Activated naive CD8-positive, alpha-beta T cell treated with anti-CD3 and anti-CD28 coated beads for 36 hours (primary cell): ENCODE measurements at regions not wholly inside any gene's neighbourhood (a gene's known extent, or its start where the extent isn't known, plus 50 kb on each side); places are given as distances from the start of the nearest gene placed in this dataset.
A peak's percentile ranks its signal among the peaks of the same experiment; 100 is the strongest.

Experiments used
- DNase-seq: peaks from one replicate; pipeline ENCODE4 v3.0.0; 2021
- H3K27ac Mint-ChIP-seq: one replicate; pipeline ENCODE4 v1.8.0; 2022; ENCODE audit warnings: mild to moderate bottlenecking, moderate library complexity, mixed read lengths
- H3K27me3 Mint-ChIP-seq: one replicate; pipeline ENCODE4 v1.8.0; 2022; ENCODE audit warnings: mild to moderate bottlenecking, mixed read lengths
- H3K36me3 Mint-ChIP-seq: one replicate; pipeline ENCODE4 v1.8.0; 2021; ENCODE audit warnings: mild to moderate bottlenecking, mixed read lengths
- H3K4me1 Mint-ChIP-seq: one replicate; pipeline ENCODE4 v1.8.0; 2021; ENCODE audit warnings: mixed read lengths
- H3K4me3 Mint-ChIP-seq: one replicate; pipeline ENCODE4 v1.8.0; 2022; ENCODE audit warnings: mild to moderate bottlenecking, moderate library complexity, mixed read lengths
- H3K9me3 Mint-ChIP-seq: one replicate; pipeline ENCODE4 v1.8.0; 2022; ENCODE audit warnings: mixed read lengths

- DNase-seq: no peak
- no peaks in the 10 kb centered on the region for H3K36me3 Mint-ChIP-seq
- H3K4me3 Mint-ChIP-seq: no peak overlapping the region
These were observed 140.3 kb upstream of the PFKP start for GRCh38 chr10:2926918-2927660.

GRCh38 chr10:2925631-2926030, 141.7 kb upstream of the PFKP start:
- no peak for DNase-seq
- Mint-ChIP-seq H3K4me1 (peaks cover 4% of the 10 kb centered on the region), H3K9me3 (no peaks in the 10 kb centered on the region), H3K27me3 (peaks cover 44% of the 10 kb centered on the region), H3K4me3 (no peak overlapping the region), H3K36me3 (no peaks in the 10 kb centered on the region), H3K27ac (no peak overlapping the region)

More at GRCh38 chr10:2926918-2927660, 140.3 kb upstream of the PFKP start:
- H3K4me1 Mint-ChIP-seq: peaks cover 4% of the 10 kb centered on the region
- peaks cover 33% of the 10 kb centered on the region for H3K27me3 Mint-ChIP-seq
- no peaks in the 10 kb centered on the region for H3K9me3 Mint-ChIP-seq
- no peak overlapping the region for H3K27ac Mint-ChIP-seq

- no peak for DNase-seq
- H3K4me1 Mint-ChIP-seq: peaks cover 4% of the 10 kb centered on the region
- no peak overlapping the region for H3K27ac Mint-ChIP-seq
- no peak overlapping the region for H3K4me3 Mint-ChIP-seq
- no peaks in the 10 kb centered on the region for H3K9me3 Mint-ChIP-seq
- H3K36me3 Mint-ChIP-seq: no peaks in the 10 kb centered on the region
- peaks cover 50% of the 10 kb centered on the region for H3K27me3 Mint-ChIP-seq
These were observed 142.9 kb upstream of the PFKP start for GRCh38 chr10:2924431-2924830.

- Mint-ChIP-seq H3K27ac (no peak overlapping the region), H3K27me3 (peaks cover 35% of the 10 kb centered on the region), H3K4me1 (peaks cover 3% of the 10 kb centered on the region), H3K4me3 (no peak overlapping the region), H3K36me3 (no peaks in the 10 kb centered on the region), H3K9me3 (no peaks in the 10 kb centered on the region)
- no peak for DNase-seq
These were observed 145.2 kb upstream of the PFKP start for GRCh38 chr10:2921956-2922680.

- Mint-ChIP-seq H3K36me3 (no peaks in the 10 kb centered on the region), H3K27ac (no peak overlapping the region), H3K9me3 (no peaks in the 10 kb centered on the region), H3K4me3 (no peak overlapping the region), H3K27me3 (peaks cover 25% of the 10 kb centered on the region), H3K4me1 (peaks cover 3% of the 10 kb centered on the region)
- no peak for DNase-seq
These were observed 146.7 kb upstream of the PFKP start for GRCh38 chr10:2920637-2921036.

- Mint-ChIP-seq H3K27ac (no peak overlapping the region), H3K4me3 (no peak overlapping the region), H3K4me1 (no peaks in the 10 kb centered on the region)
These were observed 147.2 kb upstream of the PFKP start for GRCh38 chr10:2920168-2920567.

GRCh38 chr10:2919016-2919415, 148.3 kb upstream of the PFKP start:
- Mint-ChIP-seq H3K9me3 (no peaks in the 10 kb centered on the region), H3K4me3 (no peak overlapping the region), H3K27me3 (peaks cover 21% of the 10 kb centered on the region), H3K27ac (no peak overlapping the region), H3K36me3 (no peaks in the 10 kb centered on the region), H3K4me1 (no peaks in the 10 kb centered on the region)
- no peak for DNase-seq

More at GRCh38 chr10:2920168-2920567, 147.2 kb upstream of the PFKP start:
- H3K9me3 Mint-ChIP-seq: no peaks in the 10 kb centered on the region
- no peak for DNase-seq
- H3K27me3 Mint-ChIP-seq: peaks cover 20% of the 10 kb centered on the region
- no peaks in the 10 kb centered on the region for H3K36me3 Mint-ChIP-seq

- Mint-ChIP-seq H3K36me3 (no peaks in the 10 kb centered on the region), H3K27ac (no peak overlapping the region), H3K27me3 (peaks cover 21% of the 10 kb centered on the region), H3K9me3 (no peaks in the 10 kb centered on the region), H3K4me3 (no peak overlapping the region), H3K4me1 (no peaks in the 10 kb centered on the region)
- DNase-seq: no peak
These were observed 148.9 kb upstream of the PFKP start for GRCh38 chr10:2918489-2918888.

GRCh38 chr10:2917926-2918325, 149.4 kb upstream of the PFKP start:
- no peaks in the 10 kb centered on the region for H3K9me3 Mint-ChIP-seq
- H3K4me3 Mint-ChIP-seq: no peak overlapping the region
- no peaks in the 10 kb centered on the region for H3K4me1 Mint-ChIP-seq
- H3K36me3 Mint-ChIP-seq: no peaks in the 10 kb centered on the region
- no peak for DNase-seq
- peaks cover 23% of the 10 kb centered on the region for H3K27me3 Mint-ChIP-seq
- H3K27ac Mint-ChIP-seq: no peak overlapping the region

GRCh38 chr10:2915412-2915811, 151.9 kb upstream of the PFKP start:
- Mint-ChIP-seq H3K9me3 (no peaks in the 10 kb centered on the region), H3K27me3 (peaks cover 19% of the 10 kb centered on the region), H3K4me1 (no peaks in the 10 kb centered on the region), H3K4me3 (no peak overlapping the region), H3K27ac (no peak overlapping the region), H3K36me3 (no peaks in the 10 kb centered on the region)
- DNase-seq: no peak

- Mint-ChIP-seq H3K27me3 (peaks cover 14% of the 10 kb centered on the region), H3K36me3 (no peaks in the 10 kb centered on the region), H3K4me1 (no peaks in the 10 kb centered on the region), H3K9me3 (no peaks in the 10 kb centered on the region), H3K4me3 (no peak overlapping the region), H3K27ac (no peak overlapping the region)
- DNase-seq: no peak
These were observed 152.6 kb upstream of the PFKP start for GRCh38 chr10:2914741-2915140.

- H3K36me3 Mint-ChIP-seq: no peaks in the 10 kb centered on the region
- peaks cover 7% of the 10 kb centered on the region for H3K4me1 Mint-ChIP-seq
- DNase-seq: no peak
- no peaks in the 10 kb centered on the region for H3K9me3 Mint-ChIP-seq
- peaks cover 14% of the 10 kb centered on the region for H3K27me3 Mint-ChIP-seq
- no peak overlapping the region for H3K27ac Mint-ChIP-seq
- H3K4me3 Mint-ChIP-seq: no peak overlapping the region
These were observed 153.9 kb upstream of the PFKP start for GRCh38 chr10:2913474-2913873.

- Mint-ChIP-seq H3K27ac (no peak overlapping the region), H3K9me3 (no peaks in the 10 kb centered on the region), H3K27me3 (peaks cover 14% of the 10 kb centered on the region), H3K4me1 (peaks cover 7% of the 10 kb centered on the region), H3K36me3 (no peaks in the 10 kb centered on the region), H3K4me3 (no peak overlapping the region)
- no peak for DNase-seq
These were observed 156.7 kb upstream of the PFKP start for GRCh38 chr10:2910656-2911055.

- H3K27ac Mint-ChIP-seq: no peak overlapping the region
- no peaks in the 10 kb centered on the region for H3K9me3 Mint-ChIP-seq
- peaks cover 7% of the 10 kb centered on the region for H3K4me1 Mint-ChIP-seq
- no peak overlapping the region for H3K4me3 Mint-ChIP-seq
- H3K27me3 Mint-ChIP-seq: peaks cover 18% of the 10 kb centered on the region
- no peaks in the 10 kb centered on the region for H3K36me3 Mint-ChIP-seq
- no peak for DNase-seq
These were observed 157.4 kb upstream of the PFKP start for GRCh38 chr10:2909921-2910320.

GRCh38 chr10:2908851-2909630, 158.3 kb upstream of the PFKP start:
- Mint-ChIP-seq H3K27ac (no peak overlapping the region), H3K4me1 (peaks cover 7% of the 10 kb centered on the region), H3K9me3 (no peaks in the 10 kb centered on the region), H3K36me3 (no peaks in the 10 kb centered on the region), H3K27me3 (peaks cover 20% of the 10 kb centered on the region), H3K4me3 (no peak overlapping the region)
- peak; percentile 15 for DNase-seq
